Epithelial cell of esophagus (primary cell): ENCODE measurements at regions not wholly inside any gene's neighbourhood (a gene's known extent, or its start where the extent isn't known, plus 50 kb on each side); places are given as distances from the start of the nearest gene placed in this dataset.

ENCODE experiments used
- DNase-seq: peaks from one replicate; pipeline ENCODE4 v3.0.0; 2010; ENCODE audit warnings: low read depth
- H3K4me3 ChIP-seq: 2 replicates; pipeline ENCODE4 v1.5.1; 2011; ENCODE audit warnings: mild to moderate bottlenecking, low read length, control low read depth
- CTCF ChIP-seq: IDR thresholded peaks from 2 replicates; pipeline ENCODE4 v1.5.1; 2011; ENCODE audit warnings: low read depth, mild to moderate bottlenecking, low read length, control low read depth, inconsistent platforms; ENCODE audit not compliant: insufficient read depth; ENCODE audit errors: missing control alignments

DNA sequence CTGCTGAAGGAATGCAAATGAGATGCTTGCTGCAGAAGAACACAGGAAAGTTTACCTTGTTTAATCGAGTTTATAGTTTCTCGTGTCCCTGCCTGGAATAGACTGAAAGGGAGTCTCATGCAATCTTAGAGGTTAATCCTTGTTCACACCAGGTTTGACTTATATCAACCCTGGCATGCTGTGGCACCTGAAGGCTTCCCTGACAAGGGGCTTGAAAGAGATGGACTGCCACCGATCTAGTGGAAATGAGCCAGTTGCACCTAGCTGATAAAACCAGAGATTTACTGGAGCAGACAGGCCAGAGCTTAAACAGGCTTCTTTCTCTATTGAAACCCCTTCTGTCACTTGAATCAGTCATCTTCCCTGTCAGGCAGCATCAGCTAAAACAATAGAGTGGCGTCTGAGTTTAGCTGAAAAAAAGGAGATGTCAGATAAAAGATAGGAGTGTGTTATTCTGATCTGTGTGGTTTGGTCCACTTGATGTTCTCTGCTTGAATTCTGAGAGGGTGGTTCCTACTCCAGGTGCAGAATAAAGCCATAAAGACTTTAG lies 349.7 kb downstream of the RWDD3 start:
- H3K4me3 ChIP-seq, result no peak overlapping the region
- TF ChIP-seq CTCF, result no peak
- DNase-seq, result no peak

DNA sequence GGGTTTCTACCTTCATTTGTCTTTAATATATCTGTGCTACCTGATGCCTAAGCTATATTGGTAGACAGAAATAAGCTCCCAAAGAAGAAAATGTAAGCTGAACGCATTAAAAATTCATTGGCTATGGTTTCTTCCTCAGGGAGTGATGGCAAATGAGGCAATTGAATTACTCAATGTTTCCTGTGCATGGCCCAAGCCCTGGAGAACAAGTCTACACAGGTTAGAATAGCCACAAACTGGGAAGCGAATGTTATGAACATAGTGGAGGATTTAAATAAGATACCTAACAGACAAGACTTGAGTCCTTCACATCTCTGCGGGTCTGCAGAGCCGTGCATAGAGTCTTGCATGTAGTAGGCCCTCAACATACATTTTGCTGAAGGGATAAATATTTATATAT lies 350.3 kb downstream of the RWDD3 start:
- DNase-seq, result peak; percentile 94
- H3K4me3 ChIP-seq, result no peak overlapping the region
- TF ChIP-seq CTCF, result no peak

- no peak for DNase-seq
- H3K4me3 ChIP-seq, result no peak overlapping the region
- TF ChIP-seq CTCF, result no peak
These were observed 370.8 kb downstream of the RWDD3 start for GRCh38 chr1:95604771-95605170.

GRCh38 chr1:95614197-95614596 lies 380.2 kb downstream of the RWDD3 start:
- TF ChIP-seq CTCF, result no peak
- DNase-seq, result peak; percentile 3
- H3K4me3 ChIP-seq, result no peak overlapping the region

GRCh38 chr1:95615421-95615820 lies 381.4 kb downstream of the RWDD3 start:
- H3K4me3 ChIP-seq, result no peak overlapping the region
- DNase-seq, result no peak
- no peak for TF ChIP-seq CTCF

DNA sequence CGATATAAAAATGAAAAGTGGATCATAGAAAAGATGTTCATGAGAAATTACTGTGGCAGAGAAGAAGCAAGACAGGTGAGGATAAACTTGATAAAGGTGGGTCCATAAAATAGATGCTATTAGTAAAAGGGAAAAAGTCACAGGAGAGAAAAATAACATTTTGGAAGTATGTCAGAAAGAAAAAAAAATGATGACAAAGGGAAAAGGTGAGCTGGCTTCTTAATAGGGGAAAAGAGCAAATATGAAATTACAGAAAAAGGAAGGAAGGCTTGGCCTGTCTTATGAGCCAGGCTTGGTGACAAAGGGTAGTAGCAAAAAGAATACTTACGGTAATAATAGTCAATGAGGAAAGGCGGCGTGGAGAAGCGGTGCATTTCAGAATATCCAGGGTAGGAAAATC lies 386.1 kb downstream of the RWDD3 start:
- no peak overlapping the region for H3K4me3 ChIP-seq
- no peak for TF ChIP-seq CTCF
- no peak for DNase-seq

GRCh38 chr1:95622609-95623008 lies 388.6 kb downstream of the RWDD3 start:
- no peak for DNase-seq
- no peak for TF ChIP-seq CTCF
- no peak overlapping the region for H3K4me3 ChIP-seq
